Endothelial cell (in vitro differentiated cells): ENCODE measurements at regions not wholly inside any gene's neighbourhood (a gene's known extent, or its start where the extent isn't known, plus 50 kb on each side); places are given as distances from the start of the nearest gene placed in this dataset.

Experiments
- DNase-seq: peaks from one replicate; pipeline ENCODE4 v3.0.0; 2021; ENCODE audit warnings: low spot score
- H3K27ac Mint-ChIP-seq: one replicate; pipeline ENCODE4 v1.8.0; 2021; ENCODE audit warnings: mixed read lengths, inconsistent platforms; ENCODE audit not compliant: unreplicated experiment
- H3K27me3 Mint-ChIP-seq: one replicate; pipeline ENCODE4 v1.8.0; 2021; ENCODE audit warnings: mild to moderate bottlenecking, moderate library complexity, mixed read lengths, inconsistent platforms; ENCODE audit not compliant: unreplicated experiment
- H3K36me3 Mint-ChIP-seq: one replicate; pipeline ENCODE4 v1.8.0; 2021; ENCODE audit warnings: mild to moderate bottlenecking, low read depth, mixed read lengths, inconsistent platforms; ENCODE audit not compliant: unreplicated experiment
- H3K4me1 Mint-ChIP-seq: one replicate; pipeline ENCODE4 v1.8.0; 2021; ENCODE audit warnings: mild to moderate bottlenecking, mixed read lengths, inconsistent platforms; ENCODE audit not compliant: unreplicated experiment
- H3K4me3 Mint-ChIP-seq: one replicate; pipeline ENCODE4 v1.8.0; 2021; ENCODE audit warnings: mild to moderate bottlenecking, mixed read lengths, inconsistent platforms; ENCODE audit not compliant: unreplicated experiment
- H3K9me3 Mint-ChIP-seq: one replicate; pipeline ENCODE4 v1.8.0; 2021; ENCODE audit warnings: mixed read lengths, inconsistent platforms; ENCODE audit not compliant: unreplicated experiment
- TF ChIP-seq, protein P1 (sequence below): fragments of 200-600 bp; sonication (generic); IDR thresholded peaks from one replicate; pipeline ENCODE4 v1.5.0; 2021; ENCODE audit warnings: antibody characterized with exemption; ENCODE audit not compliant: unreplicated experiment

DNA sequence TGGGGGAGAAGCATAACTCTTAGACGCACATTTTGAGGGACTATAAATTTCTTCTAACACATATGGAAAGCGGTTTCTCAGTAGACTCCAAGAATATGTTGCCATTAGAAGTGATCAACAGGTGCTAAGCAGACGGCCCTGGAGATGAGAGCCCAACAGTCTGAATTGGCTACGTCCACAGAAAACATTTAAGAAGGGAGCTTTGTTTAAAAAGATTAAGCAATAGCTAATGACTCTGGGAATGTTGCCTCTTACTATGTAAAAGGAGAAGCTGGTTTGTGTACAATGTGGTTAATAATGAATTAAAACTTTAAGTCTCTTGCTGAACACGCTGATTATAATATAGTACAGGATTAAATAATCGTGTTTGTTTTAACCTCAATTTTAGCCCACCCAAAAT is 399.5 kb downstream of the SMARCA1 start:
- DNase-seq: no peak
- TF ChIP-seq, protein P1, sequence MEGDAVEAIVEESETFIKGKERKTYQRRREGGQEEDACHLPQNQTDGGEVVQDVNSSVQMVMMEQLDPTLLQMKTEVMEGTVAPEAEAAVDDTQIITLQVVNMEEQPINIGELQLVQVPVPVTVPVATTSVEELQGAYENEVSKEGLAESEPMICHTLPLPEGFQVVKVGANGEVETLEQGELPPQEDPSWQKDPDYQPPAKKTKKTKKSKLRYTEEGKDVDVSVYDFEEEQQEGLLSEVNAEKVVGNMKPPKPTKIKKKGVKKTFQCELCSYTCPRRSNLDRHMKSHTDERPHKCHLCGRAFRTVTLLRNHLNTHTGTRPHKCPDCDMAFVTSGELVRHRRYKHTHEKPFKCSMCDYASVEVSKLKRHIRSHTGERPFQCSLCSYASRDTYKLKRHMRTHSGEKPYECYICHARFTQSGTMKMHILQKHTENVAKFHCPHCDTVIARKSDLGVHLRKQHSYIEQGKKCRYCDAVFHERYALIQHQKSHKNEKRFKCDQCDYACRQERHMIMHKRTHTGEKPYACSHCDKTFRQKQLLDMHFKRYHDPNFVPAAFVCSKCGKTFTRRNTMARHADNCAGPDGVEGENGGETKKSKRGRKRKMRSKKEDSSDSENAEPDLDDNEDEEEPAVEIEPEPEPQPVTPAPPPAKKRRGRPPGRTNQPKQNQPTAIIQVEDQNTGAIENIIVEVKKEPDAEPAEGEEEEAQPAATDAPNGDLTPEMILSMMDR: no peak
- Mint-ChIP-seq H3K27me3 (no peaks in the 10 kb centered on the region), H3K9me3 (no peaks in the 10 kb centered on the region), H3K36me3 (no peaks in the 10 kb centered on the region), H3K4me1 (peaks cover 4% of the 10 kb centered on the region), H3K27ac (no peak overlapping the region), H3K4me3 (no peak overlapping the region)

DNA sequence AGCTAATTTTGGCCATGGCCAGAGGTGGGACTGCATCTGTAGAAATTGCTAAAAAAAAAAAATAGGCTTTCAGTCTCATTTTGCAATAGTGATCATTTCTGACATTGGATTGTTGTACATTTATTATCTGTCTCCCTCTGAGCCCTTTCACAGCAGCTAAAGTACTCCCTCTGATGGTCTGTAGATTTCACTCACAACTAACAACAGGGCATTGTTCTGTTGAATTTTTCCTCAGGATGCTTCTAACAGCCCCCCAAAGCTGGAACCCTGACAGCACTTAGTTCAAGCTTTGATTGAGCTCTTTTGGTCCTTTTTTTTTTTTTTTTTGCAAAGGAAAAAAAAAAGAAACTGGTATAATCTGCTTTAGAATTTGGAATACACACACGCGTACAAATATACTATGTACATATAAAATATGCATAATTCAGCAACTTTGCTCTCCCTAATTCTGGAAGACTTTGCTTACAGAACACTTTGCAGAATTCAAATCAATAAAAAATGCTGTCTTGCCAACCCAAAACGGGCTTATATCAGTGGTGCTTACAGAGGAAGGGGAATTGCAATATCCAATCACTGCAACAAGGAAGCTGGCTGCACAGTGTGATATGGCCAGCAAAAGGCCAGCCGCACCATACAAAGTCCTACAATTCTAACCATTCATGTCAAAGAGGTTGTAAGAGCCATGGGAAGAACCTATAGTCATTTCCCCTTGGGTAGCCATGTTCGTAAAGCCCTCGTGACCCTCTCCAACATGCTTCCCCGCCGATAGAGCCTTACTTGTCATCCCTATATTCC is 406.4 kb downstream of the SMARCA1 start:
- Mint-ChIP-seq H3K27me3 (no peaks in the 10 kb centered on the region), H3K4me1 (no peaks in the 10 kb centered on the region), H3K4me3 (no peak overlapping the region), H3K27ac (no peak overlapping the region), H3K36me3 (no peaks in the 10 kb centered on the region), H3K9me3 (no peaks in the 10 kb centered on the region)
- TF ChIP-seq, protein P1: no peak
- DNase-seq: no peak

DNA sequence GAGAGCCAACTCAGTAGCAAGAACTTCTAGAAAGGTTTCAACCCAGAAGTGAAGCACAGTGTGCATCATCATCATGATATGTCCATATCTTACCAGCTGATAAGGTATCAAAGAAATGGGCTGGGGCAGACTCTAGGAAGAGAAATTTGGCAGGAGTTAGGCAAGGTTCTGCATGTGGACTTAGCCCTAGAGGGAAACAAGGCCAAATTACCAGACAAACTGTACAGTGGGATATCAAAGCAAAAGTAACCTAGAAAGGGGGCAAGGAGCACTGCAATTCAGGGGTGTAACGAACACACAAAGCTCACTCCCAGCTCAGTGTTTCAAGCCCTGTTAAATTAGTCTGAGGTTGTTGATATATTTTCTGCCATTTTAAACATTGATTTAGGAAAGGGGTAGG is 407.4 kb downstream of the SMARCA1 start:
- Mint-ChIP-seq H3K27me3 (no peaks in the 10 kb centered on the region), H3K9me3 (no peaks in the 10 kb centered on the region), H3K36me3 (no peaks in the 10 kb centered on the region), H3K4me3 (no peak overlapping the region), H3K27ac (no peak overlapping the region), H3K4me1 (no peaks in the 10 kb centered on the region)
- TF ChIP-seq, protein P1: no peak
- DNase-seq: no peak

DNA sequence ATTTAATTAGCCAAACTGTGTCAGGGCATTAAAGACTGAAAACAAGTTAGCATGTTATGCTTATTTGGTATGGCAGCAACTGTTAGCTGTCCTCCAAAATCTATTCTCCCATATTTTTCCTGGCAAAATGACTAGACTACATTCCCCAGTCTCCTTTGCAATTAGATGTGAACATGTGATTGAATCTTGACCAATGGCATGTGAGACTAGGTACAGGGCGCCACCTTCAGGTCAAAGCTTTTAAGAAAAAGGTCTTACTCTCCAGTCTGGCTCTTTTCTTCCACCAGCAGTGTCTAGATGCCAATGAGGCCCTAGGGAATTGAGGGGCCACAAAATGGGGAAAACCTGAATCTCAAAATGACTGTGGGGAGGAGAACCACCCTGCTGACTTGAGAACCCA is 408.2 kb downstream of the SMARCA1 start:
- Mint-ChIP-seq H3K4me3 (no peak overlapping the region), H3K27me3 (peaks cover 1% of the 10 kb centered on the region), H3K27ac (no peak overlapping the region), H3K36me3 (no peaks in the 10 kb centered on the region), H3K9me3 (no peaks in the 10 kb centered on the region), H3K4me1 (no peaks in the 10 kb centered on the region)
- TF ChIP-seq, protein P1: peak; percentile 45
- peak; percentile 57 for DNase-seq

DNA sequence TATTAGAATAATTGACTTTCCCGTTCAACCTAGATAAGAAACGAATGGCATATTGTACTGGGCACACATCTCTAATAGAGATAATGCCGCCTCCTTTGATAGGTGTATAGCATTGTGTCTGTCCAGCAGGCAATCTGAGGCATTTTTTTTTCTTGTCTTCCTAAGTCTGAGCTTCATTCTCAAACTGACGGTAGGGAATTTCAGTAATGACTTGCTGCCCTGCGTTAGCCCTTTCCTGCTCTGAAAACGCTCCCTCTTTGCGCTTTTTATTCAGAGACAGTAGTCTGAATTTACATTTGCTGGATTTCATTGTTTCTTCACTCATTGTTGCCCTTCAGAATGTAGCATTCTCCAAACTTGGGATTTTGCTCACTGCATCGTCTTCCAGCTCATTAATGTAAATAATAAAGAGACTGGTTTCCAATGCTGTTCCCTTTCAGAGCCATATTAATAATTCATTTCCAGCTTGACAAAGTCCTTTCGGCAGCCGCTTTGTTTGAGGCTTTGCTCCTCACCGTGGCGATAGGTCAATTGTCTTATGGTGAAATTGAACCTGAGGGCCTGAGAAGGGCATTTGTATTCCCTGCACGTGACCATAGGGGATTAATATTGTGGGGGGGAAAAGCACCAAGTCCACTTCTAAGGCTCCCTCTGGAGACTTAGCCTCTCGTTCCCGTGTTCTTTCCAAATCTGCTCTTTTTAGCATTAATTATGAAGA is 412.1 kb downstream of the SMARCA1 start:
- H3K4me1 Mint-ChIP-seq: peaks cover 6% of the 10 kb centered on the region
- H3K9me3 Mint-ChIP-seq: no peaks in the 10 kb centered on the region
- TF ChIP-seq, protein P1: no peak
- no peak overlapping the region for H3K27ac Mint-ChIP-seq
- no peaks in the 10 kb centered on the region for H3K36me3 Mint-ChIP-seq
- H3K4me3 Mint-ChIP-seq: no peak overlapping the region
- no peak for DNase-seq
- H3K27me3 Mint-ChIP-seq: peaks cover 2% of the 10 kb centered on the region
